Inflammatory macrophage treated with lipopolysaccharide for 4 hours (primary cell): ENCODE measurements at regions not wholly inside any gene's neighbourhood (a gene's known extent, or its start where the extent isn't known, plus 50 kb on each side); places are given as distances from the start of the nearest gene placed in this dataset.

Source experiments
- DNase-seq: peaks from one replicate; pipeline ENCODE4 v3.0.0-alpha.2; 2020

- no peak for DNase-seq
Measured at GRCh38 chrX:144801786-144802185, 445.5 kb upstream of the SPANXN1 start.

- no peak for DNase-seq
Measured at GRCh38 chrX:144809025-144809424, 438.3 kb upstream of the SPANXN1 start.

GRCh38 chrX:144810539-144810938 is 436.8 kb upstream of the SPANXN1 start:
- DNase-seq = no peak

GRCh38 chrX:144819406-144819805 is 427.9 kb upstream of the SPANXN1 start:
- no peak for DNase-seq

- DNase-seq = no peak
Measured at GRCh38 chrX:144840616-144841015, 406.7 kb upstream of the SPANXN1 start.

- no peak for DNase-seq
Measured at GRCh38 chrX:144849141-144849540, 398.2 kb upstream of the SPANXN1 start.

- peak; percentile 0 for DNase-seq
Measured at GRCh38 chrX:144896323-144896722, 351.0 kb upstream of the SPANXN1 start.

- DNase-seq = no peak
Measured at GRCh38 chrX:144901521-144901920, 345.8 kb upstream of the SPANXN1 start.

GRCh38 chrX:144916785-144917184 is 330.5 kb upstream of the SPANXN1 start:
- DNase-seq = no peak

- no peak for DNase-seq
Measured at GRCh38 chrX:144918936-144919335, 328.4 kb upstream of the SPANXN1 start.

GRCh38 chrX:144946666-144947065 is 300.6 kb upstream of the SPANXN1 start:
- DNase-seq = no peak
